ENCODE measurements at regions not wholly inside any gene's neighbourhood (a gene's known extent, or its start where the extent isn't known, plus 50 kb on each side); places are given as distances from the start of the nearest gene placed in this dataset.

- DNase-seq, result no peak
These were observed 192.4 kb upstream of the NEIL3 start for GRCh38 chr4:177117256-177117655.

DNA sequence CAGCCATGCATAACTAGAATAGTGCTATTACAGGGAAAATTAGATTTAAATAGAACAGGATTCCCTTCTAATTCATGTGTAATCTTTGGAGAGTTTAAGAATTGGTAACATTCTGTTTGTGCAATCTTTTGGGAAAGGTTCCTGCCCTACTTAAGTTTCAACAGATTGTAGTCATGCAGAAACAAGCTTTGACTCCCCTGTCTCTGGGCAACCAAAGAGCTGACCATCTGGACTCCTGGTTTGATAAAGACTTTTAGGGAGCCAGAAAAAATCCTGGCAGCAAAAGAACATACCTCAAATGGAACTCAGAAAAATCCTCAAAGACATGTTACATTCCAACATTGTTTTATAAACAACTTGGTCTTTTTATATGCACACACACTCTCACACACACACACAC lies 191.1 kb upstream of the NEIL3 start:
- no peak for DNase-seq

DNA sequence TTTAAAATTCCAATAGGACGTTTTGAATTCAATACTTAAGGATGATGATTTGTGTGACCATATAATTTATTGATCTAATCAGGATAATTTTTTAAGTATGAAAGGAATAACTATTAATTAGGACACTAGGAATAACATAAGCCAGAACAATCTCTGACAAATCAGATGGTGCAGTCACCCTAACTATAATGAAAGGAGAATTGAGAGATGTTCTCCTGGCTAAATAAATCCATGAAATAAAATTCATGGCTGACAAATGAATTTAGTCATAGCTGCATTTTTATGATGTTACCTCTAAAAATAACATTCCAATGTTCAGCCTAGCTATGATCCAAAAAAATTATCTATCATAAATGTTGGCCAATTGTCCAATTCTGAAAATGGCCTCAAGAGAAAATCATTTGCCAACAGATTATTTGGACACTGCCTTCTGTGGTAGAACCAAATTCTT lies 190.6 kb upstream of the NEIL3 start:
- DNase-seq, result no peak

- no peak for DNase-seq
These were observed 190.0 kb upstream of the NEIL3 start for GRCh38 chr4:177119691-177120090.

- DNase-seq, result no peak
These were observed 185.9 kb upstream of the NEIL3 start for GRCh38 chr4:177123811-177124210.

GRCh38 chr4:177124349-177125064 lies 185.2 kb upstream of the NEIL3 start:
- DNase-seq, result no peak

DNA sequence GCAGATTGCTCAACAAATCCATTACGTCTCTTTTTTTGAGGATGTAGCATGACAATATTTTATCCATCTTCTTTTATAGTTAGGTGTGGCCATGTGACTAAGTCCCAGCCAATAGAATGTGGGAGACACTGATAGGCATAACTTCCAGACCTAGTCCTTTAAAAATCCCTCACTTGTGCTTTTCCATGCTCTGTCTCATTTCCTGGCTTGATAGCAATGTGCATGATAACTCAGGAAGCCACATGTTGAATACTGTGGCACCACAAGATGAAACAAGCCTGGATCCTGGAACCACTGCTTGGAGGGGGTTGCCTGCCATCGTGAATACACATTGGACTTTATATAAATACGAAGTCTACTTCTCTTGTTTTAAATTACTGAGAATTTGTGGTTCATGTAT lies 184.0 kb upstream of the NEIL3 start:
- no peak for DNase-seq

DNA sequence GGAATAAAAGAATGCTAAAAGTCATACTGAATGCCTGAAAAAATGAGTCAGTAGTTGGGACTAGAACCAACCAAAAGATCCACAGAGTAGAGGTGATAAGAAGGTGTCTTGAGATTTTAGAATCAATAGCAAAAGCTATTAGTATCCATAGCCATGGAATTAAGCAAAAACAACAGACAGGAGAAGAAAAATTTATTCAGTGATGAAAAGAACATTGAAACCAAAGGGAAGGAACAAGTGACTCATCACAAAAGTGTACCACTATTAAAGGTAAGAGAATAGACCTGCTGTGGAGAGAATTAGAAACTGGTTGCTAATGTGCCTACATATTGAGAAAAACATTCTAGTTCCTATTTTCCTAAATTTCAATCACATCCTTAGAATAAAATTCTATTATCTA lies 182.0 kb upstream of the NEIL3 start:
- no peak for DNase-seq

- DNase-seq, result no peak
These were observed 181.4 kb upstream of the NEIL3 start for GRCh38 chr4:177128306-177128705.

DNA sequence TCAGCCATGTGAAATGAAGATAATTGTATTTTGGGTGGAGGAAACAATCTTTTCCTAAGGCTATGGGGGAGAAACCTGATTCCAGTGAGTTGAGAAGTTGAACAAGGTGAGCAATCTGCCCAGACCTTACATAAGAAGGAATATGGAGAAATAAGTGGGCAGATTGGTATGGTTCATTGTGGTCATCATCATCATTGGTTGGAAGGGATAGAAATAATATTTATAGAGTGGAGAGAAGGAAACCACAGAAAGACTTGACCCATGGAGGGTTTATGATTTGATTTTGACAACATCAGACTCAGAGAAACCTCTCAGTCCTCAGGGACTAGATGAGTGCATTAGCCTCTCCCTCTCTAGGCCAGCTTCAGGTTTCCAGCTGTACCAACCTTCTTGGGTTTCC lies 177.9 kb upstream of the NEIL3 start:
- DNase-seq, result no peak

- no peak for DNase-seq
These were observed 162.0 kb upstream of the NEIL3 start for GRCh38 chr4:177147668-177148067.

DNA sequence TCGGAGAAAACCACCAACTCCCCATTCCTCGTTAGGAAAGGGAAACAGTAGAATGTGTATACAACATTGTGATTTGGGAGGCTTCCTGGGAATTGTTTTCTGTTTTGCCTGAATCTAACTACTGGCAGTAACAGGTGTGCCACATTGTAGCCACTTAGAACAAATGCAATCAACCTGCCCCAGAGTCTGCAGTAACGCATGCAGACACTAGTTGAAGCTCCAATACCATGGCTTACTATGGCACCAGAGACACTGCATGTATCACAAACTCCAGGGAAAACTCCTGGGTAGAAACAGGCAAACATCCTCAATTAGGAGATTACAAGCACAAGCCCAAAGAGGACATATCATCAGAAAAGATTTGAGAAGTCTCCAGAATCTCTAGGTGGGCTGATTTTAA lies 154.2 kb upstream of the NEIL3 start:
- DNase-seq, result no peak

DNA sequence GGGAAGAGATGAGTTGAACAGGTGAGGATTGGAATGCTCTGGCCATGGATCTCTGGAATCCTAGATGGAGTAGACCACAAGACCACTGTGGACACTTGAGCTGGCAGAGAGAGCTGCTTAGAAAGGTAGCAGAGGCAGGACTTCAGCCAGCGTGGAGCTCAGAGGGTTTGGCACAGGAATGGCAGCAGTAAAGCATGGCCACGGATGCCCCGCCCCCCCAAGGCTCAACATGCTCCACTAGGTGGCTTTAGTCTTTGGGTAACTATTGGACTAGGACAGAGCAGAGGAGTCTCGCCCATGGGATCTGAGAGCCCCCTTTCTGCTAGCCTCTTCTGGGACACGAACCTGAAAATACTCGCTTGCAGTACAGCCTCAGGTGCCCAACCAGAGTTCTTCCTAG lies 150.1 kb upstream of the NEIL3 start:
- no peak for DNase-seq

DNA sequence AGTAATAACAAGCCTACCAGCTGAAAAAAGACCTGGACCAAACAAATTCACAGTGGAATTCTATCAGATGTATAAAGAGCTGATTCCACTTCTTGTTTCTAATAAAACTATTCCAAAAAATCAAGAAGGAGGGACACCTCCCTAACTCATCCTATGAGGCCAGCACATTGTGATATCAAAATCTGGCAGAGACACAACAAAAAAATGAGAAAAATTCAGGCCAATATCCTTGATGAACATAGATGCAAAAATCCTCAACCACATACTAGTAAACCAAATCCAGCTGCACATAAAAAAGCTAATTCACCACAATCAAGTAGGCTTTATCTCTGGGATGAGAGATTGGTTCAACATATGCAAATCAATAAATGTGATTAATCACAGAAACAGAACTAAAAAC lies 147.9 kb upstream of the NEIL3 start:
- no peak for DNase-seq

DNA sequence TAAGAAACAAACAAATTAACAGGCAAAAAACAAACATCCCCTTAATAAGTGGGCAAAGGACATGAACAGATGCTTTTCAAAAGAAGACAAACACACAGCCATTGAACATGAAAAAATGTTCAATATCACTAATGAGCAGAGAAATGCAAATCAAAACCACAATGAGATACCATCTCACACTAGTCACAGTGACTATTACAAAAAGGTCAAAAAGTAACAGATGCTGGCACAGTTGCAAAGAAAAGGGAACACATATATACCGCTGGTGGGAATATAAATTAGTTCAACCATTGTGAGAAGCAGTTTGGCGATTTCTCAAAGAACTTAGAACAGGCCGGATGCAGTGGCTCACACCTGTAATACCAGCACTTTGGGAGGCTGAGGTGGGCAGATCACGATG lies 146.1 kb upstream of the NEIL3 start:
- DNase-seq, result no peak

GRCh38 chr4:177171588-177171987 lies 138.1 kb upstream of the NEIL3 start:
- DNase-seq, result no peak

- DNase-seq, result no peak
These were observed 134.2 kb upstream of the NEIL3 start for GRCh38 chr4:177175473-177175872.

GRCh38 chr4:177177541-177178081 lies 132.1 kb upstream of the NEIL3 start:
- DNase-seq, result no peak

GRCh38 chr4:177178246-177178645 lies 131.4 kb upstream of the NEIL3 start:
- DNase-seq, result no peak

DNA sequence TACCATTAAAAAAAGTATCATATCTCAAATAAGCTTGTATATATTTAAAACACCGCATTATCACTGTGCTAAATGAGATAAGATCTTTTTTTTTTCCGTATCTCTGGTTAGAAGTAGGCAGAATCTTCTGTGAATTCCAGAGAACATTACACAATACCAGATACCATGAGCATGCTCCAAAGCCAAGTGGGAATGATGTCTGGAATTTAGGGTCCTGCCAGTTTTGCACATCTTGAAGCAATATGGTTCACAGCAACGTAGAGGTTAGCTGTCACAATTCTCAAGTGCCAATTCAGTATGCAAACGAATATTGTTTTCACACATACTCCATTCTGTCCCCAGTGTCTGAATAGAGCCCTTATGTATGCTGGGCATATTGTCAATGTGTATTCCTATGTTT lies 127.5 kb upstream of the NEIL3 start:
- no peak for DNase-seq

GRCh38 chr4:177182728-177183127 lies 126.9 kb upstream of the NEIL3 start:
- no peak for DNase-seq

DNA sequence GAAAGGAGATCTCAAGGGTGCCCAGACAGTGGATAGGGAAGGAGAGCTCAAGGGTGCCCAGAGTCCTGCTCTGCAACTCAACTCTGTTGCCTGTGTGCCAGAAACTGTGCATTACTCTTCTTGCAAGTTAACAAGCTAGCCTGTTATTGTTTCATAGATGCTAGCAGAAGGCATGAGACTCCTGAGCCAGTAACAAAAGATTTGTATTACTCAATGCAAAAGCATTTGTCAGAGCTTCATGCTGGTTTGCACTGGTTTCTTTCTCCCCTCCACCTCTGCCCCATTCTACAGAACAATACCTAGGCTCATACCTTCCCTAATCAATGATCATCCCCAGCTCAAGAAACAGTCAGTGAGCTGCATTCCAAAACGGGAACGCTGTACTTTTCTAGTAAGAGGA lies 124.5 kb upstream of the NEIL3 start:
- DNase-seq, result no peak

DNA sequence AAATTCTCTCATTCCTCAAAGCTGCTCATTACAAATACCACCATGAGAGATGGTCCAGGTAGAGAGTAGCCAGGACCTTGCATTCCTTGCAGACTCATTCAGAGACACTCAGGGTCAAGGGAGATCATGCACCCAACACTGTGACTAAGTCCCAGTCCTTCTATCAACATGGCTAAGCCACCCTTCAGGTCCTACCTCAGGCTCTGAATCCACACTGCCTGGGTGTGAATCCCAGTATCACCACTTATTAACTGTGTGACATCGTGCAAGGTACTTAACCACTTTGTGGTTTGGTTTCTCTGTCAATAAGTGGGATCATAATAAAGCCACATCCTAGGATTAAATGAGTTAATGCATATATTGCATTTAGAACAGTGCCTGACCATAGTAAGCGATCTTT lies 124.1 kb upstream of the NEIL3 start:
- no peak for DNase-seq

GRCh38 chr4:177187371-177187770 lies 122.3 kb upstream of the NEIL3 start:
- no peak for DNase-seq

DNA sequence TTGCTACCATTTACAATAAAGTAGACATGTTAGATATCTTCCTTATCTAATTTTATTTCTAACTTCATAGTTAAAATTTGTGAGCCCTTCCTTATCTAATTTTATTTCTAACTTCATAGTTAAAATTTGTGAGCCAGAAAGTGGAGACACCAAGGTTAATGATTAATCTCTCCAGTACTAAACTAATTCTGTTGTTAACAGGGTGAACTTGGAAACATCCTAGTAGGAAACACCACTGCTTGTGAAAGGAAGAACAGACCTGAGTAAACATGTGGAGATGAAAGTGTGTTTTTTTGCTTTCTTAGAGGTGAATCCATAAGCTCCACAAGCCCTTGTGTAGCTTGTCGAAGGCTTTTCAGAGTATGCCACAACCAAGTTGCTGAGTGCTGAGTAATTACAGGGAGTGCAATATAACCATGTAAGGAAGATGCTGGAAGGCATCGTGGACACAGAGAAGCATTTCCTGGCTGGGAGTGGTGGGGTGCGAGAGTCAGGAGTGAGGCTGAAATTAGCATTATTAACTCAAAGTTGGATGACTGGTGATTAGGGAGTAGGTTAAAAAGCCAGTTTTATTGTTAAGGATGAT lies 118.6 kb upstream of the NEIL3 start:
- DNase-seq, result no peak

All from activated naive CD4-positive, alpha-beta T cell treated with anti-CD3 and anti-CD28 coated beads, Interleukin-2, amount 50 U/mL, for 16 hours (primary cell).